HepG2 (cell line): ENCODE measurements at regions not wholly inside any gene's neighbourhood (a gene's known extent, or its start where the extent isn't known, plus 50 kb on each side); places are given as distances from the start of the nearest gene placed in this dataset.
"Not testable (repeated sequence)": the region's sequence is repeated elsewhere in the genome, so short reads cannot be mapped to it uniquely, and the experiment has no call there.

Experiments
- ATAC-seq: fragments of 200-7000 bp; cut with Tn5 transposase; 3 replicates; pipeline ENCODE4 v1.9.1; 2020; ENCODE audit warnings: mild to moderate bottlenecking, moderate library complexity
- BruUV-seq: library from RNA; stranded (reverse); fragments of 400-500 nt; replicated peaks from 2 replicates; lab custom pipeline; 2021; lab: Mats Ljungman, UMichigan
- CTCF ChIA-PET: fragments of 300-600 bp; formaldehyde crosslinking; extraction: SDS; loops from one replicate; lab custom pipeline; 2021; ENCODE audit warnings: low total read pairs, inconsistent platforms, low intra/inter-chr PET ratio; lab: Yijun Ruan, JAX
- POLR2A ChIA-PET: fragments of 350-600 bp; sonication (Branson Sonifier 250); formaldehyde crosslinking; loops from one replicate; lab custom pipeline; 2020; ENCODE audit warnings: antibody characterized with exemption, inconsistent platforms; lab: Yijun Ruan, JAX
- DNase-seq: peaks from one replicate; pipeline ENCODE4 v3.0.0-alpha.2; 2015; ENCODE audit warnings: low spot score
- FAIRE-seq: peaks from 3 replicates; lab custom pipeline; 2011; peaks lifted over from hg19 to GRCh38; lab: Jason Lieb, UNC
- H2AFZ ChIP-seq: one replicate; pipeline ENCODE4 v1.6.1; 2011; ENCODE audit warnings: low read length, inconsistent platforms
- H3K27ac ChIP-seq: fragments of 300-600 bp; 3 replicates; pipeline ENCODE4 v1.8.0; 2011; ENCODE audit warnings: mixed run types, mild to moderate bottlenecking, mixed read lengths, low read length, inconsistent platforms; ENCODE audit not compliant: insufficient read depth; ENCODE audit errors: extremely low read length
- H3K27me3 ChIP-seq, 2 experiments: fragments of 200-600 bp in 1 of 2; 2 replicates in 1 of 2; 3 replicates in 1 of 2; pipeline versions ENCODE4 v1.6.0 to v1.8.0; 2011; ENCODE audit warnings: low read length in 2 of 2, mild to moderate bottlenecking in 2 of 2, moderate library complexity in 2 of 2, inconsistent platforms in 1 of 2; ENCODE audit not compliant: insufficient read depth in 2 of 2, control insufficient read depth in 1 of 2
- H3K36me3 ChIP-seq, 2 experiments: fragments of 200-600 bp in 1 of 2; replicated peaks in 1 of 2; 2 replicates in 1 of 2; 3 replicates in 1 of 2; pipeline versions ENCODE4 v1.5.1 to v1.8.0; 2011; ENCODE audit warnings: low read length in 2 of 2, inconsistent platforms in 1 of 2; ENCODE audit not compliant: insufficient read depth in 2 of 2, control insufficient read depth in 1 of 2
- H3K4me1 ChIP-seq: 2 replicates; pipeline ENCODE4 v1.5.1; 2012; ENCODE audit warnings: low read length, inconsistent platforms; ENCODE audit not compliant: insufficient read depth
- H3K4me2 ChIP-seq: 2 replicates; pipeline ENCODE4 v1.6.0; 2011; ENCODE audit warnings: low read depth, low read length, inconsistent platforms
- H3K4me3 ChIP-seq, 3 experiments: fragments of 200-600 bp in 1 of 3; sonication (generic), shearing (Covaris generic) in 1 of 3; replicated peaks in 1 of 3; 2 replicates each; pipeline ENCODE4 v1.5.1; 2011 to 2016; ENCODE audit warnings: low read length in 3 of 3, inconsistent platforms in 2 of 3, low read depth in 2 of 3, mild to moderate bottlenecking in 2 of 3, control low read depth in 1 of 3, mixed read lengths in 1 of 3; ENCODE audit not compliant: insufficient read depth in 1 of 3
- H3K79me2 ChIP-seq: one replicate; pipeline ENCODE4 v1.6.1; 2011; ENCODE audit warnings: low read length, inconsistent platforms; ENCODE audit not compliant: insufficient read depth
- H3K9ac ChIP-seq: 2 replicates; pipeline ENCODE4 v1.6.0; 2011; ENCODE audit warnings: mild to moderate bottlenecking, low read depth, low read length, inconsistent platforms; ENCODE audit not compliant: insufficient read depth
- H3K9me3 ChIP-seq: 2 replicates; pipeline ENCODE4 v1.5.1; 2012; ENCODE audit warnings: mild to moderate bottlenecking, low read length
- H4K20me1 ChIP-seq: 2 replicates; pipeline ENCODE4 v1.6.0; 2011; ENCODE audit warnings: inconsistent platforms, mild to moderate bottlenecking, low read length, moderate library complexity; ENCODE audit not compliant: insufficient read depth
- WGBS: methylation state at CpG from one replicate; pipeline ENCODE4 v1.1.6; 2017; ENCODE audit warnings: low lambda C conversion rate; 5-methylcytosine and 5-hydroxymethylcytosine counted together
- in situ Hi-C: cut with HindIII; loops from 2 replicates; pipeline ENCODE4 v1.10.0; 2017; ENCODE audit warnings: low pct_unique_long_range_greater_than_20kb; ENCODE audit not compliant: extremely low pct_ligation_motif_present
- intact Hi-C: fragments of 100-400 bp; cut with micrococcal nuclease; formaldehyde crosslinking; loops from one replicate; pipeline ENCODE4 v1.10.0; 2022; ENCODE audit not compliant: unreplicated experiment

GRCh38 chr5:62757686-62758085, 179.1 kb downstream of the LRRC70 start:
- H3K4me2 ChIP-seq, ATAC-seq, in situ Hi-C loops, FAIRE-seq, H3K79me2 ChIP-seq, H3K9ac ChIP-seq, intact Hi-C loops, BruUV-seq, CTCF ChIA-PET, H4K20me1 ChIP-seq, H3K36me3 ChIP-seq, POLR2A ChIA-PET, H3K27me3 ChIP-seq, H2AFZ ChIP-seq, H3K27ac ChIP-seq, H3K4me1 ChIP-seq, DNase-seq, H3K4me3 ChIP-seq, H3K9me3 ChIP-seq: not testable (repeated sequence)
- 56% methylated on average over 4 of the region's 4 CpGs for WGBS

- H3K4me3 ChIP-seq, H3K4me2 ChIP-seq, in situ Hi-C loops, H2AFZ ChIP-seq, DNase-seq, H3K27me3 ChIP-seq, H3K4me1 ChIP-seq, FAIRE-seq, BruUV-seq, ATAC-seq, H3K36me3 ChIP-seq, CTCF ChIA-PET, H3K27ac ChIP-seq, H3K9ac ChIP-seq, POLR2A ChIA-PET, H3K9me3 ChIP-seq, intact Hi-C loops, H4K20me1 ChIP-seq, H3K79me2 ChIP-seq: not testable (repeated sequence)
- WGBS = 5% methylated on average over 3 of the region's 4 CpGs
Measured at GRCh38 chr5:62752998-62753367, 174.4 kb downstream of the LRRC70 start.
